H1 (cell line): ENCODE measurements at regions not wholly inside any gene's neighbourhood (a gene's known extent, or its start where the extent isn't known, plus 50 kb on each side); places are given as distances from the start of the nearest gene placed in this dataset.

Source experiments
- CTCF ChIA-PET: fragments of 300-600 bp; sonication (Branson Sonifier 250); formaldehyde crosslinking; loops from one replicate; lab custom pipeline; 2021; ENCODE audit not compliant: partially characterized antibody; lab: Charles Lee
- POLR2A ChIA-PET: fragments of 300-600 bp; sonication (Branson Sonifier 250); formaldehyde crosslinking; loops from one replicate; lab custom pipeline; 2021; ENCODE audit warnings: inconsistent platforms; ENCODE audit not compliant: partially characterized antibody; lab: Charles Lee
- DNase-seq, 2 experiments: peaks; one replicate each; pipeline versions ENCODE4 v3.0.0 to v3.0.0-alpha.2; 2010 to 2022; ENCODE audit warnings: low spot score in 2 of 2, low read depth in 1 of 2, mixed read lengths in 1 of 2
- FAIRE-seq: peaks from 2 replicates; lab custom pipeline; 2011; peaks lifted over from hg19 to GRCh38; lab: Jason Lieb, UNC
- H2AFZ ChIP-seq: 2 replicates; pipeline ENCODE4 v1.8.1; 2012; ENCODE audit warnings: low read length, inconsistent platforms
- H2AK5ac ChIP-seq: 2 replicates; pipeline ENCODE4 v1.6.1; 2013; ENCODE audit warnings: low read depth, low read length
- H2BK120ac ChIP-seq: replicated peaks from 2 replicates; pipeline ENCODE3; 2013; ENCODE audit warnings: low read depth, low read length, inconsistent platforms
- H2BK12ac ChIP-seq: 2 replicates; pipeline ENCODE4 v1.6.1; 2013; ENCODE audit warnings: low read depth, low read length
- H2BK15ac ChIP-seq: 2 replicates; pipeline ENCODE4 v1.6.1; 2013; ENCODE audit warnings: low read length
- H2BK20ac ChIP-seq: 2 replicates; pipeline ENCODE4 v1.6.1; 2013; ENCODE audit warnings: low read length
- H2BK5ac ChIP-seq: 2 replicates; pipeline ENCODE4 v1.6.1; 2013; ENCODE audit warnings: low read depth, low read length
- H3K14ac ChIP-seq: 2 replicates; pipeline ENCODE4 v1.6.1; 2013; ENCODE audit warnings: inconsistent platforms; ENCODE audit not compliant: insufficient read length
- H3K18ac ChIP-seq: 2 replicates; pipeline ENCODE4 v1.6.1; 2013; ENCODE audit warnings: low read length; ENCODE audit errors: extremely low read depth
- H3K23ac ChIP-seq: 2 replicates; pipeline ENCODE4 v1.6.1; 2013; ENCODE audit warnings: inconsistent platforms; ENCODE audit not compliant: insufficient read length
- H3K23me2 ChIP-seq: 2 replicates; pipeline ENCODE4 v1.6.1; 2013; ENCODE audit warnings: low read depth, low read length
- H3K27ac ChIP-seq: 2 replicates; pipeline ENCODE4 v1.6.1; 2011; ENCODE audit warnings: low read depth, low read length, inconsistent platforms
- H3K27me3 ChIP-seq, 4 experiments: replicated peaks in 1 of 4; 1 replicate in 1 of 4; 2 replicates in 3 of 4; pipeline versions ENCODE4 v1.6.1 to v1.8.1; 2011 to 2013; ENCODE audit warnings: low read length in 3 of 4, mild to moderate bottlenecking in 3 of 4, inconsistent platforms in 2 of 4, mixed read lengths in 2 of 4, moderate library complexity in 1 of 4; ENCODE audit not compliant: control insufficient read depth in 3 of 4, insufficient read depth in 3 of 4; ENCODE audit errors: extremely low read depth in 1 of 4
- H3K36me3 ChIP-seq, 4 experiments: 2 replicates each; pipeline versions ENCODE4 v1.6.1 to v1.8.1; 2011 to 2013; ENCODE audit warnings: mild to moderate bottlenecking in 4 of 4, low read length in 3 of 4, moderate library complexity in 2 of 4, control low read depth in 1 of 4, inconsistent platforms in 1 of 4; ENCODE audit not compliant: insufficient read depth in 4 of 4, control insufficient read depth in 2 of 4
- H3K4ac ChIP-seq: replicated peaks from 2 replicates; pipeline ENCODE3; 2013; ENCODE audit warnings: low read length, low read depth, mixed read lengths, inconsistent platforms; ENCODE audit not compliant: insufficient read length
- H3K4me1 ChIP-seq, 4 experiments: replicated peaks in 1 of 4; 1 replicate in 1 of 4; 2 replicates in 3 of 4; pipeline versions ENCODE4 v1.6.1 to v1.8.1; 2011 to 2013; ENCODE audit warnings: low read length in 3 of 4, inconsistent platforms in 2 of 4, mixed read lengths in 1 of 4; ENCODE audit not compliant: insufficient read depth in 4 of 4, control insufficient read depth in 3 of 4
- H3K4me2 ChIP-seq, 2 experiments: 2 replicates each; pipeline versions ENCODE4 v1.6.1 to v1.8.1; 2011 to 2013; ENCODE audit warnings: low read depth in 2 of 2, low read length in 2 of 2, control low read depth in 1 of 2, inconsistent platforms in 1 of 2, mild to moderate bottlenecking in 1 of 2; ENCODE audit not compliant: insufficient read depth in 1 of 2
- H3K4me3 ChIP-seq, 4 experiments: fragments of 200-600, 300-600 bp in 1 of 4; sonication (generic), shearing (Covaris generic), sonication (Bioruptor Twin) in 1 of 4; 2 replicates each; pipeline versions ENCODE4 v1.5.1 to v1.8.1; 2011 to 2016; ENCODE audit warnings: low read length in 4 of 4, low read depth in 3 of 4, control low read depth in 2 of 4, inconsistent platforms in 2 of 4, mild to moderate bottlenecking in 2 of 4, mixed read lengths in 1 of 4, moderate library complexity in 1 of 4; ENCODE audit not compliant: insufficient read depth in 2 of 4; ENCODE audit errors: extremely low read depth in 1 of 4
- H3K56ac ChIP-seq: replicated peaks from 2 replicates; pipeline ENCODE3; 2013; ENCODE audit warnings: low read depth, mild to moderate bottlenecking, mixed read lengths, low read length, inconsistent platforms; ENCODE audit not compliant: insufficient read length
- H3K79me1 ChIP-seq: 2 replicates; pipeline ENCODE4 v1.6.1; 2013; ENCODE audit warnings: low read depth, low read length, control low read depth
- H3K79me2 ChIP-seq, 2 experiments: 2 replicates each; pipeline versions ENCODE4 v1.6.1 to v1.8.1; 2012 to 2013; ENCODE audit warnings: low read length in 2 of 2, mild to moderate bottlenecking in 2 of 2, inconsistent platforms in 1 of 2; ENCODE audit not compliant: insufficient read depth in 2 of 2, control insufficient read depth in 1 of 2
- H3K9ac ChIP-seq, 4 experiments: replicated peaks in 1 of 4; 1 replicate in 1 of 4; 2 replicates in 3 of 4; pipeline versions ENCODE4 v1.6.1 to v1.8.1; 2011 to 2013; ENCODE audit warnings: low read depth in 3 of 4, low read length in 3 of 4, control low read depth in 2 of 4, mild to moderate bottlenecking in 2 of 4, moderate library complexity in 2 of 4, inconsistent platforms in 1 of 4; ENCODE audit errors: extremely low read depth in 1 of 4
- H3K9me3 ChIP-seq, 2 experiments: 2 replicates each; pipeline versions ENCODE4 v1.6.1 to v1.8.1; 2012 to 2013; ENCODE audit warnings: mild to moderate bottlenecking in 2 of 2, moderate library complexity in 2 of 2, control low read depth in 1 of 2, inconsistent platforms in 1 of 2, low read depth in 1 of 2, low read length in 1 of 2, mixed read lengths in 1 of 2; ENCODE audit not compliant: insufficient read depth in 2 of 2
- H4K20me1 ChIP-seq, 2 experiments: replicated peaks in 1 of 2; 2 replicates each; pipeline versions ENCODE3 to v1.8.1; 2011 to 2013; ENCODE audit warnings: inconsistent platforms in 2 of 2, low read length in 2 of 2, mild to moderate bottlenecking in 1 of 2; ENCODE audit not compliant: insufficient read depth in 2 of 2, control insufficient read depth in 1 of 2
- H4K5ac ChIP-seq: 2 replicates; pipeline ENCODE4 v1.6.1; 2013; ENCODE audit warnings: low read length, low read depth, mixed read lengths, inconsistent platforms; ENCODE audit not compliant: insufficient read length
- H4K8ac ChIP-seq: 2 replicates; pipeline ENCODE4 v1.8.0; 2013; ENCODE audit warnings: mild to moderate bottlenecking, moderate library complexity, low read length, inconsistent platforms; ENCODE audit not compliant: insufficient read depth; ENCODE audit errors: extremely low read depth
- H4K91ac ChIP-seq: replicated peaks from 2 replicates; pipeline ENCODE3; 2013; ENCODE audit warnings: low read length, mixed read lengths, inconsistent platforms; ENCODE audit not compliant: insufficient read length
- BACH1 ChIP-seq: IDR thresholded peaks from 2 replicates; pipeline ENCODE4 v1.6.1; 2012; ENCODE audit warnings: low read length, improper control_type of control experiment
- CHD1 ChIP-seq: IDR thresholded peaks from 2 replicates; pipeline ENCODE4 v1.6.1; 2012; ENCODE audit warnings: low read depth, low read length, improper control_type of control experiment
- JUN ChIP-seq: IDR thresholded peaks from 2 replicates; pipeline ENCODE4 v1.6.1; 2011; ENCODE audit warnings: low read depth, mild to moderate bottlenecking, improper control_type of control experiment, low read length
- NRF1 ChIP-seq: IDR thresholded peaks from 2 replicates; pipeline ENCODE4 v1.6.1; 2011; ENCODE audit warnings: mild to moderate bottlenecking, low read depth, low read length, improper control_type of control experiment
- POU5F1 ChIP-seq: IDR thresholded peaks from 2 replicates; pipeline ENCODE4 v1.6.1; 2011; ENCODE audit warnings: low read depth, mild to moderate bottlenecking, low read length, moderate library complexity
- RAD21 ChIP-seq, 2 experiments: IDR thresholded peaks in 1 of 2; conservative IDR thresholded peaks in 1 of 2; 2 replicates each; pipeline ENCODE4 v1.6.1; 2011; ENCODE audit warnings: low read depth in 2 of 2, low read length in 2 of 2, improper control_type of control experiment in 1 of 2, inconsistent platforms in 1 of 2, mild to moderate bottlenecking in 1 of 2, moderate library complexity in 1 of 2
- RFX5 ChIP-seq: IDR thresholded peaks from 2 replicates; pipeline ENCODE4 v1.6.1; 2011; ENCODE audit warnings: low read depth, low read length, improper control_type of control experiment, borderline replicate concordance
- SP1 ChIP-seq: IDR thresholded peaks from 2 replicates; pipeline ENCODE4 v1.6.1; 2011; ENCODE audit warnings: low read depth, low read length
- SRF ChIP-seq: IDR thresholded peaks from 2 replicates; pipeline ENCODE4 v1.6.1; 2011; ENCODE audit warnings: mild to moderate bottlenecking, low read depth, low read length, moderate library complexity
- TBP ChIP-seq: IDR thresholded peaks from 2 replicates; pipeline ENCODE4 v1.6.1; 2011; ENCODE audit warnings: low read depth, low read length, improper control_type of control experiment
- YY1 ChIP-seq: IDR thresholded peaks from 2 replicates; pipeline ENCODE4 v1.6.1; 2011; ENCODE audit warnings: low read depth, mild to moderate bottlenecking, low read length
- WGBS, 2 experiments: shearing (Covaris generic) in 1 of 2; methylation state at CpG; one replicate each; pipeline versions ENCODE4 v1.1.6 to v1.1.7; 2013 to 2015; ENCODE audit warnings: low lambda C conversion rate in 2 of 2, mixed read lengths in 2 of 2, inconsistent platforms in 1 of 2, low coverage in 1 of 2, missing lambda C conversion rate in 1 of 2; ENCODE audit not compliant: insufficient replicate concordance in 2 of 2, insufficient coverage in 1 of 2, insufficient read length in 1 of 2; ENCODE audit errors: extremely low coverage in 1 of 2, missing lambda C conversion rate in 1 of 2; 5-methylcytosine and 5-hydroxymethylcytosine counted together
- TF ChIP-seq, protein P1 (sequence below): IDR thresholded peaks from 2 replicates; pipeline ENCODE4 v1.6.1; 2011; ENCODE audit warnings: low read depth, mild to moderate bottlenecking, low read length; ENCODE audit not compliant: insufficient read depth
- TF ChIP-seq, protein P2 (sequence below): IDR thresholded peaks from 2 replicates; pipeline ENCODE4 v1.6.1; 2012; ENCODE audit warnings: inconsistent platforms

DNA sequence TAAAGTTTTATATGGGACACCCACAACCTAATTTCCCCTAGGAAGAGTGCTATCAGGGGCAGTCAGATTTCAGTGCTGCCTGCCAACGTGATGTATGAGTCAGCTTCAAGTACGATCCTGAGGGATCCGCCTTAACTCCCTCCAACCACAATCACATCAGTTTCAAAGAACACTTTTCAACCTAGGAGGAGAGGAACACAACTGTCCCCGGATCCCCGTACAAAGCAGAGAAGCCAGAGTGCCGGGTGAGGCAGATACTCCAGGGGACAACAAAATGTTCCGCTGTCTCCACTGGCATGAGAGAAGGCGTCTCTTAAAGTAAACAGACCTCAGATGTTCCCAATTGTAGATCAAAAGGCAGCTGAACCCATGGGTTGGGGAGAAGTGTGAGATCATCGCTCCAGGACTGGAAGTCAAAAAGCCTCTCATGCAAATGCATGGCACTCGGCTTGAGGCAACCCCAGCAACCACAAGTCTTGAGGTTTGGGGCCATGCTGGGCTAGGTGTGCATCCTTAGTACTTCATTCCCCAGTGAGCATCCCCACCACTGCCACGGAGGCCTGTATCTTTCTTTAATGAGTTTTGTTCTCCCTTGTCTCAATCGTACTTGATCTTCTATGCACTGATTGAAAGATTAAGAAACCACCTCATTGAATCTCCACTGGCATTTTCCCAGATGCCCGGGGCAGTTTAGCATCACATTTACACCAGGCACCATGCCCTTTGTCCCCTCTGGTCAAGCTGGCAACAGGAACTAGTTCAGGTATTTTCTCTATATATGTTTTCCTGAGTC is 91.0 kb upstream of the CCBE1 start:
- no peak overlapping the region for H3K4ac ChIP-seq
- H3K27ac ChIP-seq: no peak overlapping the region
- peak overlapping the region; percentile 64; the same call in 1 of the 2 replicates for H2AFZ ChIP-seq
- H3K23ac ChIP-seq: no peak overlapping the region
- no peak overlapping the region for H2AK5ac ChIP-seq
- ChIA-PET POLR2A (interaction anchor here (0.7 kb wide), 1 partner anchor 111 kb away, joined by 3 read pairs; no protein-coding TSS in a partner anchor), CTCF (interaction anchor here (0.8 to 2.5 kb wide), 3 partner anchors 12 to 91 kb away, joined by 5 to 13 read pairs (median 8); partner anchors contain the start of gene CCBE1)
- H2BK120ac ChIP-seq: no peak overlapping the region
- no peaks in the 10 kb centered on the region for H3K27me3 ChIP-seq
- no peaks in the 10 kb centered on the region for H3K79me1 ChIP-seq
- H2BK12ac ChIP-seq: no peak overlapping the region
- H3K56ac ChIP-seq: no peak overlapping the region
- no peak for FAIRE-seq
- no peak for DNase-seq
- 89% methylated on average over 13 of the region's 13 CpGs; no CpG with 5 or more reads in 1 of the 2 experiments for WGBS, 2 experiments
- no peak overlapping the region for H2BK15ac ChIP-seq
- H3K36me3 ChIP-seq: no peaks in the 10 kb centered on the region
- H4K5ac ChIP-seq: no peak overlapping the region
- H3K4me3 ChIP-seq: no peak overlapping the region
- H4K91ac ChIP-seq: no peak overlapping the region
- no peak overlapping the region for H4K8ac ChIP-seq
- no peak overlapping the region for H3K14ac ChIP-seq
- no peaks in the 10 kb centered on the region for H3K23me2 ChIP-seq
- no peak overlapping the region for H3K4me2 ChIP-seq
- H4K20me1 ChIP-seq: no peaks in the 10 kb centered on the region
- no peak overlapping the region for H3K18ac ChIP-seq
- no peak overlapping the region for H2BK5ac ChIP-seq
- H2BK20ac ChIP-seq: no peak overlapping the region
- H3K4me1 ChIP-seq: no peaks in the 10 kb centered on the region
- no peaks in the 10 kb centered on the region for H3K9me3 ChIP-seq
- H3K79me2 ChIP-seq: no peaks in the 10 kb centered on the region
- H3K9ac ChIP-seq: no peak overlapping the region
- TF ChIP-seq NRF1: no peak
- no peak for TF ChIP-seq TBP
- TF ChIP-seq, protein P1, sequence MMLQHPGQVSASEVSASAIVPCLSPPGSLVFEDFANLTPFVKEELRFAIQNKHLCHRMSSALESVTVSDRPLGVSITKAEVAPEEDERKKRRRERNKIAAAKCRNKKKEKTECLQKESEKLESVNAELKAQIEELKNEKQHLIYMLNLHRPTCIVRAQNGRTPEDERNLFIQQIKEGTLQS: no peak
- no peak for TF ChIP-seq CHD1
- TF ChIP-seq YY1: no peak
- no peak for TF ChIP-seq SP1
- no peak for TF ChIP-seq POU5F1
- no peak for TF ChIP-seq BACH1
- no peak for TF ChIP-seq RFX5
- TF ChIP-seq JUN: no peak
- no peak for TF ChIP-seq SRF
- TF ChIP-seq, protein P2, sequence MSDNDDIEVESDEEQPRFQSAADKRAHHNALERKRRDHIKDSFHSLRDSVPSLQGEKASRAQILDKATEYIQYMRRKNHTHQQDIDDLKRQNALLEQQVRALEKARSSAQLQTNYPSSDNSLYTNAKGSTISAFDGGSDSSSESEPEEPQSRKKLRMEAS: no peak
- TF ChIP-seq RAD21 (IDR thresholded peaks at IDR 0.05 in 1 of 2, conservative IDR thresholded peaks at IDR 0.05 in 1 of 2; ENCODE audit: low read depth in 2 of 2, low read length in 2 of 2): no peak
